SJSA1 (cell line): ENCODE measurements at regions not wholly inside any gene's neighbourhood (a gene's known extent, or its start where the extent isn't known, plus 50 kb on each side); places are given as distances from the start of the nearest gene placed in this dataset.
"Not testable (repeated sequence)": the region's sequence is repeated elsewhere in the genome, so short reads cannot be mapped to it uniquely, and the experiment has no call there.

Experiments
- DNase-seq, 2 experiments: peaks; one replicate each; pipeline ENCODE4 v3.0.0-alpha.2; 2015 to 2020; ENCODE audit warnings: low spot score in 2 of 2, low read depth in 1 of 2
- H3K27ac ChIP-seq: fragments of 250-450 bp; sonication (Bioruptor Pico); 2 replicates; pipeline ENCODE4 v1.5.1; 2020; ENCODE audit warnings: mild to moderate bottlenecking, moderate library complexity
- H3K27me3 ChIP-seq: fragments of 250-450 bp; sonication (Bioruptor Pico); replicated peaks from 2 replicates; pipeline ENCODE4 v1.5.1; 2020; ENCODE audit warnings: mild to moderate bottlenecking, moderate library complexity
- H3K36me3 ChIP-seq: fragments of 250-450 bp; sonication (Bioruptor Pico); 2 replicates; pipeline ENCODE4 v1.5.1; 2020; ENCODE audit warnings: mild to moderate bottlenecking
- H3K4me1 ChIP-seq: fragments of 250-450 bp; sonication (Bioruptor Pico); replicated peaks from 2 replicates; pipeline ENCODE4 v1.6.1; 2021; ENCODE audit warnings: mild to moderate bottlenecking
- H3K4me3 ChIP-seq: fragments of 250-450 bp; sonication (Bioruptor Pico); 2 replicates; pipeline ENCODE4 v1.5.1; 2020; ENCODE audit warnings: mild to moderate bottlenecking
- H3K9me3 ChIP-seq: fragments of 250-450 bp; sonication (Bioruptor Pico); replicated peaks from 2 replicates; pipeline ENCODE4 v1.5.1; 2020; ENCODE audit warnings: mild to moderate bottlenecking

GRCh38 chr3:26264708-26265107, 357.9 kb upstream of the LRRC3B start:
- Histone ChIP-seq H3K4me3 (no peak overlapping the region), H3K27me3 (no peaks in the 10 kb centered on the region), H3K9me3 (no peaks in the 10 kb centered on the region; the same call in 1 of the 2 replicates), H3K36me3 (no peaks in the 10 kb centered on the region), H3K27ac (no peak overlapping the region), H3K4me1 (no peaks in the 10 kb centered on the region)
- DNase-seq = no peak

- no peaks in the 10 kb centered on the region; the same call in 1 of the 2 replicates for H3K9me3 ChIP-seq
- H3K27ac ChIP-seq = no peak overlapping the region
- no peaks in the 10 kb centered on the region for H3K36me3 ChIP-seq
- no peaks in the 10 kb centered on the region for H3K4me1 ChIP-seq
- no peak overlapping the region for H3K4me3 ChIP-seq
- no peaks in the 10 kb centered on the region for H3K27me3 ChIP-seq
- DNase-seq = no peak
These were observed 350.7 kb upstream of the LRRC3B start for GRCh38 chr3:26271848-26272247.

GRCh38 chr3:26273196-26273595, 349.4 kb upstream of the LRRC3B start:
- Histone ChIP-seq H3K4me1 (no peaks in the 10 kb centered on the region), H3K27ac (no peak overlapping the region), H3K27me3 (no peaks in the 10 kb centered on the region), H3K9me3 (no peaks in the 10 kb centered on the region; the same call in 1 of the 2 replicates), H3K4me3 (no peak overlapping the region), H3K36me3 (no peaks in the 10 kb centered on the region)
- no peak for DNase-seq

GRCh38 chr3:26279091-26279490, 343.5 kb upstream of the LRRC3B start:
- Histone ChIP-seq H3K9me3 (no peaks in the 10 kb centered on the region), H3K27me3 (no peaks in the 10 kb centered on the region), H3K4me3 (no peak overlapping the region), H3K27ac (no peak overlapping the region), H3K4me1 (no peaks in the 10 kb centered on the region), H3K36me3 (no peaks in the 10 kb centered on the region)
- DNase-seq = no peak

- Histone ChIP-seq H3K4me3 (no peak overlapping the region), H3K36me3 (no peaks in the 10 kb centered on the region), H3K9me3 (no peaks in the 10 kb centered on the region), H3K4me1 (no peaks in the 10 kb centered on the region), H3K27me3 (no peaks in the 10 kb centered on the region), H3K27ac (no peak overlapping the region)
- no peak for DNase-seq
These were observed 342.1 kb upstream of the LRRC3B start for GRCh38 chr3:26280517-26280916.

- Histone ChIP-seq H3K36me3 (no peaks in the 10 kb centered on the region), H3K4me3 (no peak overlapping the region), H3K27me3 (no peaks in the 10 kb centered on the region), H3K27ac (no peak overlapping the region), H3K4me1 (no peaks in the 10 kb centered on the region), H3K9me3 (no peaks in the 10 kb centered on the region)
- no peak for DNase-seq
These were observed 341.1 kb upstream of the LRRC3B start for GRCh38 chr3:26281284-26281985.

GRCh38 chr3:26284503-26284902, 338.1 kb upstream of the LRRC3B start:
- H3K4me3 ChIP-seq, H3K9me3 ChIP-seq, H3K27me3 ChIP-seq, H3K27ac ChIP-seq, H3K36me3 ChIP-seq, DNase-seq, H3K4me1 ChIP-seq: not testable (repeated sequence)

- Histone ChIP-seq H3K4me1 (no peaks in the 10 kb centered on the region), H3K27me3 (no peaks in the 10 kb centered on the region), H3K36me3 (no peaks in the 10 kb centered on the region), H3K27ac (no peak overlapping the region), H3K4me3 (no peak overlapping the region), H3K9me3 (peaks cover 2% of the 10 kb centered on the region; the same call in 1 of the 2 replicates)
- no peak for DNase-seq
These were observed 330.7 kb upstream of the LRRC3B start for GRCh38 chr3:26291840-26292239.

- H3K36me3 ChIP-seq = no peaks in the 10 kb centered on the region
These were observed 329.8 kb upstream of the LRRC3B start for GRCh38 chr3:26292780-26293179.

GRCh38 chr3:26293329-26293844, 329.2 kb upstream of the LRRC3B start:
- peaks cover 2% of the 10 kb centered on the region; the same call in 1 of the 2 replicates for H3K9me3 ChIP-seq
- no peak for DNase-seq
- H3K4me1 ChIP-seq = no peaks in the 10 kb centered on the region
- no peak overlapping the region for H3K27ac ChIP-seq
- no peaks in the 10 kb centered on the region for H3K36me3 ChIP-seq
- H3K27me3 ChIP-seq = no peaks in the 10 kb centered on the region
- no peak overlapping the region for H3K4me3 ChIP-seq

More at GRCh38 chr3:26292780-26293179, 329.8 kb upstream of the LRRC3B start:
- Histone ChIP-seq H3K4me1 (no peaks in the 10 kb centered on the region), H3K4me3 (no peak overlapping the region), H3K27me3 (no peaks in the 10 kb centered on the region), H3K9me3 (peaks cover 2% of the 10 kb centered on the region; the same call in 1 of the 2 replicates), H3K27ac (no peak overlapping the region)
- DNase-seq = no peak

- Histone ChIP-seq H3K4me1 (no peaks in the 10 kb centered on the region), H3K9me3 (no peaks in the 10 kb centered on the region)
These were observed 315.4 kb upstream of the LRRC3B start for GRCh38 chr3:26307192-26307591.

GRCh38 chr3:26307787-26308186, 314.8 kb upstream of the LRRC3B start:
- Histone ChIP-seq H3K4me1 (no peaks in the 10 kb centered on the region), H3K36me3 (no peaks in the 10 kb centered on the region), H3K4me3 (no peak overlapping the region), H3K27ac (no peak overlapping the region), H3K9me3 (no peaks in the 10 kb centered on the region), H3K27me3 (no peaks in the 10 kb centered on the region)
- no peak for DNase-seq

More at GRCh38 chr3:26307192-26307591, 315.4 kb upstream of the LRRC3B start:
- Histone ChIP-seq H3K27me3 (no peaks in the 10 kb centered on the region), H3K36me3 (no peaks in the 10 kb centered on the region), H3K4me3 (no peak overlapping the region), H3K27ac (no peak overlapping the region)
- DNase-seq = no peak

GRCh38 chr3:26308454-26308853, 314.1 kb upstream of the LRRC3B start:
- no peak overlapping the region for H3K4me3 ChIP-seq
- no peaks in the 10 kb centered on the region for H3K36me3 ChIP-seq
- DNase-seq = no peak
- no peaks in the 10 kb centered on the region for H3K4me1 ChIP-seq
- H3K9me3 ChIP-seq = no peaks in the 10 kb centered on the region
- no peak overlapping the region for H3K27ac ChIP-seq
- no peaks in the 10 kb centered on the region for H3K27me3 ChIP-seq

GRCh38 chr3:26309536-26309935, 313.0 kb upstream of the LRRC3B start:
- DNase-seq, H3K4me1 ChIP-seq, H3K36me3 ChIP-seq, H3K27me3 ChIP-seq, H3K9me3 ChIP-seq, H3K4me3 ChIP-seq, H3K27ac ChIP-seq: not testable (repeated sequence)

- H3K27me3 ChIP-seq = no peaks in the 10 kb centered on the region
- H3K27ac ChIP-seq = no peak overlapping the region
- H3K4me3 ChIP-seq = no peak overlapping the region
- no peaks in the 10 kb centered on the region for H3K9me3 ChIP-seq
- DNase-seq = no peak
- H3K4me1 ChIP-seq = no peaks in the 10 kb centered on the region
- H3K36me3 ChIP-seq = no peaks in the 10 kb centered on the region
These were observed 309.8 kb upstream of the LRRC3B start for GRCh38 chr3:26312816-26313215.
